HCT116 (cell line): ENCODE measurements at regions not wholly inside any gene's neighbourhood (a gene's known extent, or its start where the extent isn't known, plus 50 kb on each side); places are given as distances from the start of the nearest gene placed in this dataset.
A peak's percentile ranks its signal among the peaks of the same experiment; 100 is the strongest.

ENCODE experiments used
- ATAC-seq: fragments of 200-7000 bp; cut with Tn5 transposase; 2 replicates; pipeline ENCODE4 v1.9.1; 2020; ENCODE audit warnings: mild to moderate bottlenecking, moderate library complexity
- BruUV-seq: library from RNA; stranded (reverse); fragments of 400-500 nt; replicated peaks from 2 replicates; lab custom pipeline; 2021; lab: Mats Ljungman, UMichigan
- CTCF ChIA-PET: fragments of 300-600 bp; sonication (Branson Sonifier 250); formaldehyde crosslinking; loops from one replicate; lab custom pipeline; 2021; ENCODE audit warnings: antibody characterized with exemption; lab: Charles Lee
- POLR2A ChIA-PET: fragments of 300-600, 350-600 bp; sonication (Branson Sonifier 250); formaldehyde crosslinking; loops from one replicate; lab custom pipeline; 2021; ENCODE audit warnings: antibody characterized with exemption; lab: Charles Lee
- RAD21 ChIA-PET, 2 experiments: fragments of 300-600 bp; sonication (Branson Sonifier 250); formaldehyde crosslinking; loops; one replicate each; lab custom pipeline; 2023; ENCODE audit warnings: low total read pairs in 2 of 2; ENCODE audit not compliant: uncharacterized antibody in 2 of 2, unreplicated experiment in 2 of 2, low non-redundant PET in 1 of 2; lab: Charles Lee
- DNase-seq: peaks from one replicate; pipeline ENCODE4 v3.0.0-alpha.2; 2010; ENCODE audit warnings: low read depth, low spot score
- H2AFZ ChIP-seq: fragments of 200-600 bp; shearing (Covaris generic), sonication (generic); 2 replicates; pipeline ENCODE4 v1.6.1; 2017; ENCODE audit warnings: low read depth, mixed run types, mixed read lengths, antibody characterized with exemption, low read length; ENCODE audit not compliant: poor library complexity, severe bottlenecking
- H3K27ac ChIP-seq: 2 replicates; pipeline ENCODE4 v1.5.1; 2012; ENCODE audit warnings: low read depth, low read length
- H3K27me3 ChIP-seq: fragments of 200-600 bp; sonication (generic); 2 replicates; pipeline ENCODE4 v1.6.1; 2016; ENCODE audit warnings: mixed run types, low read length, mixed read lengths; ENCODE audit not compliant: insufficient read depth
- H3K36me3 ChIP-seq, 2 experiments: fragments of 200-500 bp in 1 of 2; fragments of 200-600 bp in 1 of 2; sonication (Bioruptor generic) in 1 of 2; sonication (generic) in 1 of 2; 2 replicates each; pipeline versions ENCODE4 v1.5.1 to v1.6.1; 2014 to 2016; ENCODE audit warnings: low read length in 2 of 2, inconsistent platforms in 1 of 2, mixed read lengths in 1 of 2, mixed run types in 1 of 2; ENCODE audit not compliant: insufficient read depth in 2 of 2, control insufficient read depth in 1 of 2
- H3K4me1 ChIP-seq, 2 experiments: fragments of 200-600 bp in 1 of 2; sonication (generic) in 1 of 2; 2 replicates each; pipeline versions ENCODE4 v1.5.1 to v1.6.1; 2012 to 2017; ENCODE audit warnings: low read length in 2 of 2, inconsistent platforms in 1 of 2, mild to moderate bottlenecking in 1 of 2, mixed read lengths in 1 of 2, mixed run types in 1 of 2, moderate library complexity in 1 of 2; ENCODE audit not compliant: insufficient read depth in 2 of 2, control insufficient read depth in 1 of 2
- H3K4me2 ChIP-seq: fragments of 200-600 bp; sonication (generic); 2 replicates; pipeline ENCODE4 v1.6.1; 2017; ENCODE audit warnings: mixed run types, low read length, mixed read lengths
- H3K4me3 ChIP-seq, 2 experiments: fragments of 200-600 bp in 1 of 2; sonication (generic) in 1 of 2; replicated peaks in 1 of 2; 2 replicates each; pipeline ENCODE4 v1.5.1; 2011 to 2016; ENCODE audit warnings: low read length in 2 of 2, control low read depth in 1 of 2, low read depth in 1 of 2, mild to moderate bottlenecking in 1 of 2, mixed read lengths in 1 of 2, mixed run types in 1 of 2
- H3K79me2 ChIP-seq: fragments of 200-600 bp; sonication (generic); 2 replicates; pipeline ENCODE4 v1.6.1; 2017; ENCODE audit warnings: mild to moderate bottlenecking, mixed run types, low read length, moderate library complexity, mixed read lengths; ENCODE audit not compliant: insufficient read depth
- H3K9ac ChIP-seq: fragments of 200-600 bp; sonication (generic); 2 replicates; pipeline ENCODE4 v1.6.1; 2016; ENCODE audit warnings: low read length, mixed read lengths
- H3K9me2 ChIP-seq: fragments of 200-600 bp; sonication (generic), shearing (Covaris generic); 2 replicates; pipeline ENCODE4 v1.6.1; 2017; ENCODE audit warnings: mixed run types, mild to moderate bottlenecking, moderate library complexity; ENCODE audit not compliant: insufficient read depth
- H3K9me3 ChIP-seq, 2 experiments: fragments of 200-500 bp in 1 of 2; fragments of 200-600 bp in 1 of 2; sonication (Bioruptor generic) in 1 of 2; sonication (generic) in 1 of 2; 2 replicates each; pipeline ENCODE4 v1.6.1; 2014 to 2017; ENCODE audit warnings: low read length in 2 of 2, mixed read lengths in 2 of 2, inconsistent platforms in 1 of 2, low read depth in 1 of 2, mild to moderate bottlenecking in 1 of 2, mixed run types in 1 of 2, moderate library complexity in 1 of 2; ENCODE audit not compliant: control insufficient read depth in 1 of 2, insufficient read depth in 1 of 2
- H4K20me1 ChIP-seq: fragments of 200-600 bp; sonication (generic), shearing (Covaris generic); 2 replicates; pipeline ENCODE4 v1.6.1; 2017; ENCODE audit warnings: mixed run types, mild to moderate bottlenecking, moderate library complexity; ENCODE audit not compliant: insufficient read depth
- ATF3 ChIP-seq: IDR thresholded peaks from 2 replicates; pipeline ENCODE4 v1.6.1; 2012
- CTCF ChIP-seq, 3 experiments: fragments of 200-600 bp in 1 of 3; sonication (generic) in 1 of 3; IDR thresholded peaks in 2 of 3; conservative IDR thresholded peaks in 1 of 3; 2 replicates each; pipeline ENCODE4 v1.5.1; 2012 to 2017; ENCODE audit warnings: low read depth in 2 of 3, low read length in 2 of 3, antibody characterized with exemption in 1 of 3, borderline replicate concordance in 1 of 3, control low read depth in 1 of 3, mild to moderate bottlenecking in 1 of 3, mixed read lengths in 1 of 3, mixed run types in 1 of 3, moderate library complexity in 1 of 3; ENCODE audit not compliant: insufficient read depth in 1 of 3
- FOSL1 ChIP-seq: IDR thresholded peaks from 2 replicates; pipeline ENCODE4 v1.6.1; 2012; ENCODE audit warnings: low read depth
- MAX ChIP-seq: IDR thresholded peaks from 2 replicates; pipeline ENCODE4 v1.6.1; 2012
- POLR2AphosphoS5 ChIP-seq: IDR thresholded peaks from 2 replicates; pipeline ENCODE4 v1.6.1; 2011; ENCODE audit warnings: mild to moderate bottlenecking, low read depth, low read length, moderate library complexity
- RAD21 ChIP-seq: IDR thresholded peaks from 2 replicates; pipeline ENCODE4 v1.6.1; 2012; ENCODE audit warnings: low read depth, mild to moderate bottlenecking
- SIN3A ChIP-seq: IDR thresholded peaks from 2 replicates; pipeline ENCODE4 v1.6.1; 2012; ENCODE audit warnings: low read depth
- YY1 ChIP-seq: IDR thresholded peaks from 2 replicates; pipeline ENCODE4 v1.6.1; 2011; ENCODE audit warnings: low read length, low read depth, moderate library complexity, mild to moderate bottlenecking; ENCODE audit not compliant: insufficient replicate concordance; ENCODE audit errors: extremely low read depth
- ZFX ChIP-seq: fragments of 450-650 bp; IDR thresholded peaks from 2 replicates; pipeline ENCODE4 v1.6.1; 2017
- intact Hi-C: fragments of 100-400 bp; cut with micrococcal nuclease; formaldehyde crosslinking; loops from 2 replicates; pipeline ENCODE4 v1.10.0; 2022

GRCh38 chr17:71635187-71635586, 485.6 kb upstream of the SOX9 start:
- POLR2A ChIA-PET = no interaction called here
- CTCF ChIA-PET = no interaction called here
- no TSS peak for BruUV-seq

GRCh38 chr17:71636644-71637043, 484.2 kb upstream of the SOX9 start:
- no peaks in the 10 kb centered on the region for H3K36me3 ChIP-seq
- H3K27me3 ChIP-seq = no peaks in the 10 kb centered on the region
- H3K9me3 ChIP-seq = no peaks in the 10 kb centered on the region
- no peaks in the 10 kb centered on the region for H4K20me1 ChIP-seq
- ATAC-seq = no peak
- no peak for DNase-seq
- H3K4me3 ChIP-seq = no peak overlapping the region
- RAD21 ChIA-PET = no interaction called here
- TF ChIP-seq ATF3 (no peak), RAD21 (no peak), FOSL1 (no peak), CTCF (IDR thresholded peaks at IDR 0.05 in 2 of 3, conservative IDR thresholded peaks at IDR 0.05 in 1 of 3; ENCODE audit: borderline replicate concordance in 1 of 3, insufficient read depth in 1 of 3, low read depth in 2 of 3, low read length in 2 of 3) (no peak), SIN3A (no peak), YY1 (no peak), POLR2AphosphoS5 (no peak), ZFX (no peak), MAX (no peak)
- H2AFZ ChIP-seq = peak overlapping the region; percentile 5
- no peaks in the 10 kb centered on the region for H3K79me2 ChIP-seq
- BruUV-seq = no TSS peak
- H3K4me2 ChIP-seq = no peak overlapping the region
- H3K27ac ChIP-seq = no peak overlapping the region
- H3K9me2 ChIP-seq = no peaks in the 10 kb centered on the region
- CTCF ChIA-PET = no interaction called here
- intact Hi-C loops = loop anchor here (10.0 kb wide), 1 partner anchor 402 kb away; no protein-coding TSS in a partner anchor
- POLR2A ChIA-PET = no interaction called here
- no peak overlapping the region for H3K9ac ChIP-seq
- peaks cover 26 to 32% of the 10 kb centered on the region in 2 experiments for H3K4me1 ChIP-seq

More at GRCh38 chr17:71635187-71635586, 485.6 kb upstream of the SOX9 start:
- RAD21 ChIA-PET = no interaction called here
- ATAC-seq (no peak), DNase-seq (no peak)
- H3K9ac ChIP-seq = no peak overlapping the region
- H3K4me3 ChIP-seq = no peak overlapping the region
- peaks cover 38 to 46% of the 10 kb centered on the region in 2 experiments for H3K4me1 ChIP-seq
- intact Hi-C loops = loop anchor here (10.0 kb wide), 1 partner anchor 400 kb away; no protein-coding TSS in a partner anchor
- no peaks in the 10 kb centered on the region for H3K9me3 ChIP-seq
- no peaks in the 10 kb centered on the region for H3K79me2 ChIP-seq
- H4K20me1 ChIP-seq = no peaks in the 10 kb centered on the region
- H3K36me3 ChIP-seq = no peaks in the 10 kb centered on the region
- H3K27me3 ChIP-seq = no peaks in the 10 kb centered on the region
- peak overlapping the region; percentile 51 for H2AFZ ChIP-seq
- H3K27ac ChIP-seq = no peak overlapping the region
- H3K4me2 ChIP-seq = no peak overlapping the region
- no peaks in the 10 kb centered on the region for H3K9me2 ChIP-seq
- TF ChIP-seq YY1 (no peak), SIN3A (no peak), CTCF (IDR thresholded peaks at IDR 0.05 in 2 of 3, conservative IDR thresholded peaks at IDR 0.05 in 1 of 3; ENCODE audit: borderline replicate concordance in 1 of 3, insufficient read depth in 1 of 3, low read depth in 2 of 3, low read length in 2 of 3) (no peak)
